ENCODE measurements at regions not wholly inside any gene's neighbourhood (a gene's known extent, or its start where the extent isn't known, plus 50 kb on each side); places are given as distances from the start of the nearest gene placed in this dataset.
"Not testable (repeated sequence)": the region's sequence is repeated elsewhere in the genome, so short reads cannot be mapped to it uniquely, and the experiment has no call there.

- DNase-seq = no peak
These were observed 494.3 kb downstream of the BRINP3 start for GRCh38 chr1:189983166-189983890.

DNA sequence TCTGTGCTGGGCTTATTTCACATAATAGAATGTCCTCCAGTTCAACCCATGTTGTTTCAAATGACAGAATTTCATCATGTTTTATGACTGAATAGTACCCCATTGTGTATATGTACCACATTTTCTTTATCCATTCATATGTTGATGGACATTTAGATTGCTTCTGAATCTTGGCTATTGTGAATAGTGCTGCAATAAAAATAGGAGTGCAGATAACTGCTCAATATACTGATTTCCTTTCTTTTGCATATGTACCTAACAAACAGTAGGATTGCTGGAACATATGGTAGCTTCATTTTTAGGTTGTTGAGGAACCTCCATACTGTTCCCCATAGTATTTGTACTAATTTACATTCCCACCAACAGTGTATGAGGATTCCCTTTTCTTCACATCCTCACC, 491.1 kb downstream of the BRINP3 start:
- DNase-seq = no peak

- DNase-seq = no peak
These were observed 490.2 kb downstream of the BRINP3 start for GRCh38 chr1:189987509-189987908.

DNA sequence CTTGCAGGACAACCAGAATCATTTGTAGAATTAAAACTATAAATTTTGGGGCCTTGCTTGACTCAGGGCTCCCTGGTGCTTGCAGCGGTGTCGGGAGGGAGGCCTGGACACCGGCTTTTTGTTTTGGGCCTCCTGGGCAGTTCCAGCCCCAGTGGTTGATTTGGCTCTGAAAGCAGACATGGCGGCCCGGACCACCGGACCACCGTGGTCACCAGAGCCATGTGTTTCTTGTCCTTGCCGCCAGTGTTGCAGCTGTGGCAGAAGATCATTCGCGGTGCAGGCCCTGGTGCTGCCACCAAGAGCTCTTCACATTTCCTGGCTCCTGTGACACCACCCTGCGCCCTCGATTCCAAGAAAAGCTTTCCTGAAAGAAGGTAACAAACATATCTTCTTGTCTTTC, 484.8 kb downstream of the BRINP3 start:
- DNase-seq = no peak

- no peak for DNase-seq
These were observed 477.2 kb downstream of the BRINP3 start for GRCh38 chr1:190000365-190000872.

DNA sequence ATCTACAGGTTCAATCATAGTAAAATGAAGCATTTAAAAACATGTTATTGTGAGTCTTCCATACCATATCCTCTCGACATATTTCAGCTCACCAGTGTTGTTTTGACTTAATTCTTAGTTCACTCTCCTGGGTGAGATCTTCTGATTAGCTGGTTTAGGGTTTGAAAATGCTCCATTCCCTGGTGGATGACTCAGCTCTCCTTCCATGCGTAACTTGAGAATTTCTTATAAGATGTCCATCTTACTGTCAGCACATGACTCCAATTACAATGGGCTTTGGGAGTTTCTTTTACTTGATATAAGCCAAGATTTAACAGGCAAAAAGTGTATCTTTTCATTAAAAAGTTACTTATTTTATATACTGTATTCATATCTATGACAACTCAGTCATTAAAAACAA, 476.5 kb downstream of the BRINP3 start:
- DNase-seq = no peak

GRCh38 chr1:190003376-190003775, 474.3 kb downstream of the BRINP3 start:
- DNase-seq = no peak

DNA sequence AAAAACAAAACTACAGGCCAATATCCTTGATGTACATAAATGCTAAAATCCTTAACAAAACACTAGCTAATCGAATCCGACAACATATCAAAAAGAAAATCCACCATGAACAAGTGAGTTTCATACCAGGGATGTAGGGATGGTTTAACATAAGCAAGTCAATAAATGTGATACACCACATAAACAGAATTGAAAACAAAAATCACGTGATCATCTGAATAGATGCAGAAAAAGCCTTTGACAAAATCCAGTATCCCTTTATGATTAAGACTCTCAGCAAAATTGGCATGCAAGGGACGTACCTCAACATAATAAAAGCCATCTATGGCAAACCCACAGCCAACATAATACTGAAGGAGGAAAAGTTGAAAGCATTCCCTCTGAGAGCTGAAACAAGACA, 466.1 kb downstream of the BRINP3 start:
- DNase-seq = no peak

- not testable (repeated sequence) for DNase-seq
These were observed 458.5 kb downstream of the BRINP3 start for GRCh38 chr1:190019151-190019550.

GRCh38 chr1:190019717-190020116, 457.9 kb downstream of the BRINP3 start:
- DNase-seq = no peak

- DNase-seq = no peak
These were observed 455.0 kb downstream of the BRINP3 start for GRCh38 chr1:190022709-190023108.

DNA sequence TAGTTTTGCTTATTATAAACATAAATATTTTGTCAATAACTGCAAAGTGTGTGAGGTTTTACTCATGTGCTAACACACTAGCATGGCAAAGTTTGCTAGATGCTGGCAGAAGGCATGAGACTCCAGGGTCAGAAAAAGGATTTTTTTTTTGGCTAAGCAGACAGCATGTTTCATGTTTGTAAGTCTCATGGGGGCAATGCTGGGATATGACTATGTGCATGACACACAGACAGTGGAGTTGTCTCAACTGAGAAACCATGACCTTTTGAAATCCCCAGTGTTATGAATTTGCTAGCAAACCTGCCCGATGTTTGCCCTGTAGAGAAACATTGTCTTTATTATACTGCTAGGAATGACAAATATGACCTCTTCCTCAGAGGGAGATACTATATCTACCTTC, 448.2 kb downstream of the BRINP3 start:
- no peak for DNase-seq

DNA sequence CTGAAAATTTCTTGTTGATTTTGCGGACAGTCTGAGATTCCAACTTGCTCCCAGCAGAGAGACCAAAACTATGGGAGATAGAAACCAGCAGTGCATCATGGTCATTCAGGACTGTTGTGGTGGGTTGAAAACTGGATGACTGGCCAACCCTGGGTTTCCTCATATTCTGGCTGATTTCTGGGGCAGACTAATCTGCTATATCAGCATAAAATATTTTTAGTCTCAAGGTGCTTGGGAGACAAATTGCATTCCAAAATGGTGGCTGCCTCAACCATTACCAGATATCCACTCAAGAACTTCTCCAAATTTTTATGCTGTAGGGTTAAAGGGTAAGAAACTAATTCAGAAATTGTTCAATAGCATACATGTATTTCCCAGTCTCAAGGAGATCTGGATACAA, 434.0 kb downstream of the BRINP3 start:
- DNase-seq = no peak

- no peak for DNase-seq
These were observed 431.4 kb downstream of the BRINP3 start for GRCh38 chr1:190046231-190046630.

All from stimulated activated CD4-positive, alpha-beta T cell treated with anti-CD3 and anti-CD28 coated beads, Interleukin-15, amount 100 ng/mL, for 24 hours (primary cell).